Thoracic aorta (tissue), 2 donors: ENCODE measurements at regions not wholly inside any gene's neighbourhood (a gene's known extent, or its start where the extent isn't known, plus 50 kb on each side); places are given as distances from the start of the nearest gene placed in this dataset.

Experiments used
- ATAC-seq: fragments of 150-250 bp; one replicate; pipeline ENCODE4 v1.8.0; 2017; ENCODE audit warnings: low read depth; ENCODE audit not compliant: insufficient number of reproducible peaks, low FRiP score
- DNase-seq: peaks from one replicate; pipeline ENCODE4 v3.0.0-alpha.2; 2020; ENCODE audit warnings: low spot score
- H3K27ac ChIP-seq, 2 donors: fragments of 200-600 bp; sonication (generic); 1 replicate in 1 of 2; 2 replicates in 1 of 2; pipeline ENCODE4 v1.5.1; 2016; ENCODE audit warnings: mild to moderate bottlenecking in 2 of 2, moderate library complexity in 2 of 2
- H3K27me3 ChIP-seq: fragments of 200-600 bp; sonication (generic); replicated peaks from 2 replicates; pipeline ENCODE4 v1.6.0; 2016; ENCODE audit warnings: mild to moderate bottlenecking; ENCODE audit not compliant: insufficient read depth
- H3K36me3 ChIP-seq: fragments of 200-600 bp; sonication (generic); one replicate; pipeline ENCODE4 v1.5.1; 2016
- H3K4me1 ChIP-seq, 2 donors: fragments of 200-600 bp; sonication (generic); 1 replicate in 1 of 2; 2 replicates in 1 of 2; pipeline versions ENCODE4 v1.5.1 to v1.6.0; 2016; ENCODE audit warnings: low read depth in 2 of 2, mild to moderate bottlenecking in 1 of 2; ENCODE audit not compliant: control insufficient read depth in 1 of 2
- H3K4me3 ChIP-seq: fragments of 200-600 bp; sonication (generic); 2 replicates; pipeline ENCODE4 v1.5.1; 2016; ENCODE audit warnings: mild to moderate bottlenecking
- H3K9me3 ChIP-seq: fragments of 200-600 bp; sonication (generic); 2 replicates; pipeline ENCODE4 v1.5.1; 2016
- TF ChIP-seq, protein P1 (sequence below): fragments of 200-600 bp; sonication (generic); IDR thresholded peaks from one replicate; pipeline ENCODE4 v1.5.1; 2019; ENCODE audit warnings: antibody characterized with exemption

DNA sequence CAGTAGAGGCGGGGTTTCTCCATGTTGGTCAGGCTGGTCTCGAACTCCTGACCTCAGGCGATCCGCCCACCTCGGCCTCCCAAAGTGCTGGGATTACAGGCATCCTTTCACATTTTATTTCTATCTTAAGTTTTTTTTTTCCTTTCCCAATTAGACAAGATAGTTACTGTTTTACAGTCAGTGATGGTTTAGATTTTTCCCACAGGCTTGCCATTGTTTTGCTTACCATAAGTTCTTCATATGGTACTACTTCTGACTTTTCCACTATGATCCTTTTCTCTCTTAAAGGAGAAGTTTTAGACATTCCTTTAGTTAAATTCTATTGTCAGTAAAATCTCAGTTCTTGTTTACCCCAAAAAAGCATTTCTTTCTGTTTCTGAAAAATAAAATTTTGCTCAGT is 462.6 kb downstream of the CENPC start:
- Histone ChIP-seq H3K4me1 (no peaks in the 10 kb centered on the region), H3K9me3 (no peaks in the 10 kb centered on the region), H3K27me3 (no peaks in the 10 kb centered on the region), H3K27ac (no peak overlapping the region), H3K4me3 (no peak overlapping the region), H3K36me3 (no peaks in the 10 kb centered on the region)
- no peak for DNase-seq
- no peak for ATAC-seq
- TF ChIP-seq, protein P1, sequence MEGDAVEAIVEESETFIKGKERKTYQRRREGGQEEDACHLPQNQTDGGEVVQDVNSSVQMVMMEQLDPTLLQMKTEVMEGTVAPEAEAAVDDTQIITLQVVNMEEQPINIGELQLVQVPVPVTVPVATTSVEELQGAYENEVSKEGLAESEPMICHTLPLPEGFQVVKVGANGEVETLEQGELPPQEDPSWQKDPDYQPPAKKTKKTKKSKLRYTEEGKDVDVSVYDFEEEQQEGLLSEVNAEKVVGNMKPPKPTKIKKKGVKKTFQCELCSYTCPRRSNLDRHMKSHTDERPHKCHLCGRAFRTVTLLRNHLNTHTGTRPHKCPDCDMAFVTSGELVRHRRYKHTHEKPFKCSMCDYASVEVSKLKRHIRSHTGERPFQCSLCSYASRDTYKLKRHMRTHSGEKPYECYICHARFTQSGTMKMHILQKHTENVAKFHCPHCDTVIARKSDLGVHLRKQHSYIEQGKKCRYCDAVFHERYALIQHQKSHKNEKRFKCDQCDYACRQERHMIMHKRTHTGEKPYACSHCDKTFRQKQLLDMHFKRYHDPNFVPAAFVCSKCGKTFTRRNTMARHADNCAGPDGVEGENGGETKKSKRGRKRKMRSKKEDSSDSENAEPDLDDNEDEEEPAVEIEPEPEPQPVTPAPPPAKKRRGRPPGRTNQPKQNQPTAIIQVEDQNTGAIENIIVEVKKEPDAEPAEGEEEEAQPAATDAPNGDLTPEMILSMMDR = no peak

DNA sequence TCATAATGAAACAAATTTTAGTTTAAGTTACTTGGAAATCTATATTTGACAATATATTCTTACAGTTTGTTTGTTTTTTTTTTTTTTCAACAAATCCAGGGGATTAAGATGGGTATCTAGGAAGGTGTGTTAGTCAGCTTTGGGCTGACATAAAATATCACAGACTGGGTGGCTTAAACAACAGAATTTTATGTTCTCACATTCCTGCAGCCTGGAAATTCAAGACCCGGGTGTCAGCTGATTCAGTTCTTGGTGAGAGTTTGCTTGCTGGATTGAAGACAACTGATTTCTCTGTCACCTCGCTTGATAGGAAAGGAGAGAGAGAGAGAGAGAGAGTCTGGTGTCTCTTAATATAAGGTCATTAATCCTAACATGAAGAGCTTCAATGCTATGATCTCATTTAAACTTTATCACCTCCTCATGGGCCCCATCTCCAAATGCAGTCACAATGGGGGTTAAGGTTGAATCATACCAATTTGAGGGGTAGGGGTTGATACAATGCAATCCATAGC is 465.2 kb downstream of the CENPC start:
- H3K27ac ChIP-seq = no peak overlapping the region
- ATAC-seq (no peak), DNase-seq (no peak)
- no peaks in the 10 kb centered on the region for H3K36me3 ChIP-seq
- H3K27me3 ChIP-seq = no peaks in the 10 kb centered on the region
- H3K4me3 ChIP-seq = no peak overlapping the region
- TF ChIP-seq, protein P1 = no peak
- H3K9me3 ChIP-seq = no peaks in the 10 kb centered on the region
- no peaks in the 10 kb centered on the region for H3K4me1 ChIP-seq

DNA sequence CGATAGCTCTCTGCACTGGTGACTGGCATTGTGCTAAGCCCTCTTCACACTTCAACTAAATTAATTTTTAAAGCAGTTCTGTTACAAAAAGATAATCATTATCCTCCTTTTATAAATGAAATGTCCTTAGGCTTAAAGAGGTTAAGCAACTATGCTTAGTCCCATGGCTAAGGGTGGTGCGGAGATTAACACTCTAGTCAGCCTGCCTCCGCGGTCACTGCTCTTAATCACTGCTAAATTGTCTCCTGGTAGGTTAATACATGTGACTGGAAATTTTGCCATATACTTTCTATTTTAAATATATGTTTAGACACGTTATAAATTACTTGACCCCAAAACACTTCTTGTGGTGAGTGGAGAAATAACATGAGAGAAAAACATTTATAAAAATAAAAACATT is 473.7 kb downstream of the CENPC start:
- H3K4me1 ChIP-seq = no peaks in the 10 kb centered on the region
- DNase-seq (no peak), ATAC-seq (no peak)
- H3K4me3 ChIP-seq = no peak overlapping the region
- H3K27me3 ChIP-seq = no peaks in the 10 kb centered on the region
- H3K9me3 ChIP-seq = peaks cover 2% of the 10 kb centered on the region
- no peak overlapping the region for H3K27ac ChIP-seq
- TF ChIP-seq, protein P1 = no peak
- H3K36me3 ChIP-seq = no peaks in the 10 kb centered on the region

DNA sequence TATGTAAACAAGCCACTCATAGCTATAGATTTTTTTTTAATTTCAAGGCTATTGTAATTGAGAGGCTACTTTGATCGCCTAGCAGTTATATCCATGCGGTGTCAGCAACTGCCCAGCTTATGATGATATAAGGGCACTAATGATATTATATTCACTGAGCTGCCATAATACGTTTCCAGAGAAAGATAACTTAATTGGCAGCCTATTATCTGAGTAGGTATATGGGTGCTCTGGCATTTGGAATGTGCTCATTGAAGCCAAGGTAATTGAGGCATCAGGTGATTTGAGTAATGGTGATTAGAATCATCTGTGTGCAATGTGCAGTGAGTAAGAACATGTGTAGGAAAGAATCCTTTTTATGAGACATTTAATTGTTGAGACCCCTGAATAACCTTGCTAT is 490.0 kb downstream of the CENPC start:
- TF ChIP-seq, protein P1 = no peak
- no peaks in the 10 kb centered on the region for H3K27me3 ChIP-seq
- H3K4me1 ChIP-seq = no peaks in the 10 kb centered on the region
- H3K4me3 ChIP-seq = no peak overlapping the region
- no peak overlapping the region for H3K27ac ChIP-seq
- no peaks in the 10 kb centered on the region for H3K36me3 ChIP-seq
- DNase-seq (no peak), ATAC-seq (no peak)
- H3K9me3 ChIP-seq = no peaks in the 10 kb centered on the region

DNA sequence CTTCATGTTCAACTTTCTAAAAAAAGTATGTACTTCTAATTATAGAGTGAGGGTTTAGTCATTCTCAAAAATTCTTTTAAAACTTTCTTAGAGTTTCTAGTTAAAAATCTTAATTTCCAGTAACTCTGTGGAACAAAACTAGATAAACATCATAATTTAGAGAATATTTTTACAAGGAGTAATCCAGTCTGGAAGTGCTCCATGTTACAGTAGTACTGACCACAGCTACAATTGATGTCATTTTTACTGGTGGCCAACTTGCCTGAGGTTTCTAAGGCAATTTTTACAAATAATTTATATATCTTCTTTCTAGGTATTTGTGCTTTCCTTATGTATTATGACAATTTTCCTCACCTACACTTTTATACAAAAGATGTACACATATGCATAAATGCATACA is 490.4 kb downstream of the CENPC start:
- H3K9me3 ChIP-seq = no peaks in the 10 kb centered on the region
- TF ChIP-seq, protein P1 = no peak
- ATAC-seq = no peak
- H3K27ac ChIP-seq = no peak overlapping the region
- no peak overlapping the region for H3K4me3 ChIP-seq
- no peak for DNase-seq
- no peaks in the 10 kb centered on the region for H3K4me1 ChIP-seq
- H3K27me3 ChIP-seq = no peaks in the 10 kb centered on the region
- H3K36me3 ChIP-seq = no peaks in the 10 kb centered on the region
